HCEC 1CT (cell line): ENCODE measurements at regions not wholly inside any gene's neighbourhood (a gene's known extent, or its start where the extent isn't known, plus 50 kb on each side); places are given as distances from the start of the nearest gene placed in this dataset.

Experiments
- DNase-seq: peaks from one replicate; pipeline ENCODE4 v3.0.0-alpha.2; 2017

GRCh38 chr12:118467641-118468305 lies 91.4 kb downstream of the SUDS3 start:
- peak; percentile 64 for DNase-seq

DNA sequence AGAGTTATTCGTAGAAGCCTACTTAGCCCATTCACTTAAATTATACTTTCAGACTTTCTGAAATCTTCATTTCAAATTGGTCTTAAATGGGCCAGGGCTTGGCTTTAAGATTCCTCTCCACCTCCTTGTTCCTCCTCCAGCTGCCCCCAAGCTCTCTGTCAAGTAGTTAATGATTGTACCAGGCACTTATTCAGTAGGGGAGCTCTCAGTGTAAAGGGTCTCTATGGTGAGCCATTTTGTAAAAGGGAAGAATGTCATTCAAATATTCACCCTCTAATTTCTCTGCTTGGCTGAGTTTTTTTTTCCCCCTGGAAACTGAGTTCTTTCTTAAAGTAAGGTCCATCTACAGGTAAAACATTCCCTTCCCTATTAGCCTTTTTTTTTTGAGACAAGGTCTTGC lies 96.6 kb downstream of the SUDS3 start:
- DNase-seq, result no peak

DNA sequence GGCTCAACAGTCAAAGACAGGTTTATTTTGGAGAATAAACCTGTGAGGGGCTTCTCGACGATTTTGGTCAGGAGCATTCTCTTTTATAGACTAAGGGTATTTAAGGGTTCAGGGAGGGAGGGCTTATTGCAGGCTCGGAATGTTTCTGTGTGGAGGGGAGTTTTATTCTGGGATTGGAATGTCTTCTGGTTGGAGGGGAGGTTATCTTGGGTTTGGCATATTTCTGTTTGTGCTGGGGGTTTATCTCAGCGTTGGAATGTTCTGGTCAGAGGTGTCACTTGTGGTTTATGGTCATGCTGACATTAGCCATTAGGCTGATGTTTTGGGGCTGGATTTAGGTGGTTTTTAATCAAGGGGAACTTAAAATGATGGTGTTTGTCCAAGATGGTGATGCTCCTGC lies 103.9 kb downstream of the SUDS3 start:
- no peak for DNase-seq

DNA sequence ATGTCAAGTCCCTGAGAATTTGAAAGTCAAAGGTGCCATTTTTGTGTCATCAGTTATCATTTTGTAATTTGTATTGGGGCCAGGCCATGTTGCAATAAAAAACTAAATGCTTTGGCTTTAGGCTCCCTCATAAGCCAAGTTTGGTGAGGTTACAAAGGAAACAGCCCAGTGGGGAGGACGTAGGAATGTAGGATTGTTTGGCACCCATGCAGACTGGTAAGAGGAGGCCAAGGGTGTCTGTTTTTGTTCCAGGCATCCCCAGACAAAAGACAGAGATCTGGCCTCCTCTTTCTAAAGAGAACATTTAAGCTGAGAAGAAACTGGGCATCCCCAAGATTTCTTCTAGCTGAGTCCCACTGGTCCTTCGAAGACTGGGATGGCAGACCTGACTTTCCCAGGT lies 111.7 kb downstream of the SUDS3 start:
- DNase-seq, result no peak

GRCh38 chr12:118493962-118494361 lies 117.6 kb downstream of the SUDS3 start:
- DNase-seq, result no peak

- DNase-seq, result peak; percentile 28
Observed at GRCh38 chr12:118494776-118495175, 118.4 kb downstream of the SUDS3 start.

- no peak for DNase-seq
Observed at GRCh38 chr12:118495296-118495695, 118.9 kb downstream of the SUDS3 start.

- DNase-seq, result peak; percentile 18
Observed at GRCh38 chr12:118498171-118498570, 121.8 kb downstream of the SUDS3 start.

- DNase-seq, result no peak
Observed at GRCh38 chr12:118500299-118500698, 123.9 kb downstream of the SUDS3 start.

DNA sequence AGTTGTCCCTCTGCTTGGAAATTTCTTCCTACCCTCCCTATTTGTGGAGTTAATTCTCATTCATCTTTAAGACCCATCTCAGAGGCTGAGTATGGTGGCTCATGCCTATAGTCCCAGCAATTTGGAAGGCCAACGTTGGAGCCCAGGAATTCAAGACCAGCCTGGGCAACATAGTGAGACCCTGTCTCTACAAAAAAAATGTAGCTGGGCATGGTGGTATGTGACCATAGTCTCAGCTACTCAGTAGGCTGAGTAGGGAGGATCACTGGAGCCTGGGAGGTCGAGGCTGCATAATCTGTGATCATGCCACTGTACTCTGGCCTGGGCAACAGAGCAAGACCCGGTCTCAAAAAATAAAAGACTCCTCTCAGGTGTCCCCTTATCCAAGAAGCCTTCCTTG lies 125.1 kb downstream of the SUDS3 start:
- no peak for DNase-seq

DNA sequence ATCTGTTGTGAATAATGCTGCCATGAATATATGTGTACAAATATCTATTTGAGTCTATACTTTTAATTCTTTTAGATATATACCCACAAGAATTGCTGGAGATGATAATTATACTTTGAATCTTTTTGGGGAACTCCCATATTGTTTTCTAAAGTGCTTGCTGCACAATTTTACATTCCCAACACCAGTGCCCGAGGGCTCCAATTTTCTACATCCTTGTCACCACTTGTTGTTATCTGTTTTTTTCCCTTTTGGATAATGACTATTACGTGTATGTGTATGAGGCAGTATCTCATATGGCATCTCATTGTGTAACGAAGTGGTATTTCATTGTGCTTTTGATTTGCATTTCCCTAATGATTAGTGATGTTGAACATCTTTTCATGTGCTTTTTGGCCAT lies 127.1 kb downstream of the SUDS3 start:
- DNase-seq, result no peak

DNA sequence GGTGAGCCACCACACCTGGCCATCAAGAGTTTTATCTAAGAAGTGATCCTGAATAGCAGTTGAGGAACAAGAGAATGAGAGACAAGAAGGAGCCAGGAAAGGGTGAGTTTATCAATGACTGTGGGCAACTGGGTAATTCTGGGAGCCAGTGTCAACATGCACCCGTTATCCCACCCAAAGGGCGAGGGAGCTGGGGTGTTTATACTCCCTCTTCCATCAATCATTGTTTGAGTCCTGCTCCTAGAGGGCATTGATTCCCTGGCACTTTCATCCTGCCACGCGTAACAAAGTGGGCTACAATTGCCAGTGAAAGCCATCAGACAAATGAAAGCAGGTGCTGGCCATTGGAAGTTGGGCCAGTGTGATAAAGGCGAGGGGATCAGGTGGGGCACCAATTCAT lies 136.3 kb downstream of the SUDS3 start:
- no peak for DNase-seq

- DNase-seq, result no peak
Observed at GRCh38 chr12:118513611-118514010, 137.3 kb downstream of the SUDS3 start.

GRCh38 chr12:118514297-118514696 lies 137.9 kb downstream of the SUDS3 start:
- DNase-seq, result no peak

DNA sequence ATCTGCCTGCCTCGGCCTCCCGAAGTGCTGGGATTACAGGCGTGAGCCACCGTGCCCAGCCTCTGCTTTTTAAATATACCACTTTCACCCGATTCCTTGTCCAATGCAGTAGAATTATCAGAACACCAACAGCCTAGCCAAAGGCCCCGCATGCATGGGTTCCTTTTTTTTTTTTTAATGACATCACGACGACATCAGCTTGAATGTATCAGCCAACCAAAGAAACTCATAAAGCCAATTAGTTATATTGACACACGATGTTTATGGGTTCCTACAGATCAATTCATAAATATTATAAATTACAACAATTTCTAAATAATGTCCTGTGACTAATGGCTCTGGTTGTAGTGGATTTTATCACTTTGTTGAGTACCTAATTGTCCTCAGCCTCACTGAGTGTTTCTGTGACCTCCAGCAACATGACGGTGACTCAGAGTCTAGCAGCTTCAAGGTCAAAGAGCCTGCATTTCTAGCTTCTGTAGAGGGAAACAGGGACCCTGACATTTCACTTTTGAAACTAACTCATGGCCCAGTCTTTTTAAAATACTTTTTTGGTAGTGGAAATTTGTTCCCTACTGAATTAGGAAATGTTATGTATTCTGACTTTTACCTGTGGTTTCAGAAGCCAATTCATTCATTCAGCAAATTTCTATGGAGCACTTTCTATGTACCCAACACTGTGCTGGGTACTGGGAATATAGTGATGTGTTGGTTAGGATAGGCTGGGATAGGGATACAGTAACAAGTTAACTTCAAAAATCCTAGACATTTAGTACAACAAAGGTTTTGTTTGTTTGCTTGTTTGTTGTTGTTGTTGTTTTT lies 144.1 kb downstream of the SUDS3 start:
- no peak for DNase-seq

DNA sequence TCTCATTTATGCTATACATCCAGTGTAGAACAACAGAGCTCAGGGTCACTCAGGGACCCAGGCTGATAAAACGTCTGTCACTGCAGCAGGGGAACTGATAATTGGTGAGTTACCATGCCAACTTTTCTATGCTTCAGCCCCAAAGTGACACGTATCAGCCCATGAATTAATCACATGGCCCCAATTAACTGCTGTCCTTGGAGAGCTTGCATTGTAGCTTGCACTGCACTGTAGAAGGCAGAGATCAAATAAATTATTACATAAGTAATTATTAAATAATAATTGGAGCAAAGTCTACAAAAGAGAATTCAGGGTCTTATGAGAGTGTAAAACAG lies 144.6 kb downstream of the SUDS3 start:
- DNase-seq, result no peak

- DNase-seq, result no peak
Observed at GRCh38 chr12:118524446-118524845, 148.1 kb downstream of the SUDS3 start.

DNA sequence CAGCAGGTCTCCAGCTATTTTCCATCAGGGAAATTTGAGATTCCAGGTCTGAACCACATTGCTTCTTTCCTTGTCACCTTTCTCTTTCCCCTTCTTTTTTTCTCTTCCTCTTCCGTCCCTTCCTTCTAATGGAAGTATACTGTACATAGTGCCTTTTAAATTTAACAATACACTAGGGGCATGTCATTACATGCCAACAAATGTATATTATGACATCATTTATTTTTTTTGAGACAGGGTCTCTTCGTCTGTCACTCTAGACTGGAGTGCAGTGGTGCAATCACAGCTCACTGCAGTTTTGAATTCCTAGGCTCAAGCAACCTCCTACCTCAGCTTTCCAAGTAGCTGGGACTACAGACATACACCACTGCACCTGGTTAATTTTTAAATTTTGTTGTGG lies 148.9 kb downstream of the SUDS3 start:
- DNase-seq, result no peak

DNA sequence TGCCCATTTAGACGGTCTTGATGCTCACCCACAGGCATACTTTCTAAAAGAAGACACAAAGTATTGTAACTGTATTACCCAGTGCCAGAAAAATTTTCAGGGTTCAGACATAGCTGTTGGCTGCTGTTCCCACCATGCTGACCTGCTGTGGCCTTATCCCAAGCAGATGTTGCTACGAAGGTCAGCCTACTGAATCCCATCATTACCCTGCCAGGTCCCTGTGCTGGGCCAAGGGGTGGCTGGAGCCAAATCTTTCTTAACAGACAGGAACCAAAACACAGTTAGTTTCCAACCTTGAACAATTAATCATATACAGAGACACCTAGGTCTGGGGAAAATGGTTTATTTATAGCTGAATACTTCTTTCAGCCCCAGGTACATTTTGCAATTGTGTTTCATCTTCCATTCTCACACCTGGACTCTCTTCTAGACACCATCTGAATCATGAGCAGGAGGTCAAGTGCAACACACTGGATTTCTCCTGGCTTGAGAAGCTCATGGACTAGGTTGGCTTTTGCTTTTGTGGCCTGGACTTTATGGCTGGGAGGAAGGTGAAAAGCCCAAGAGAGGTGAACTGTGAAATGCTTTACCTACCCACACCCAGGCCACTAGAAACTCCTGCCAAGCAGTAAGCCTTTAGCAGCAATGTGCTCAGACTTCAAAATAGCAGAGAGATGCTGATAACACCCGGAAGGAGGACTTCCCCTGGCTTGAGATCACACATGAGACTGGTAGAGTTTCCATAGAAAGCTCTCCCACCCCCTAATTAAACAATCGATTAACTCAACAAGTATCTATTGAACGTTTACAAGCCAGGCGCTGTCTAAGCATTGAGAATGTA lies 150.1 kb downstream of the SUDS3 start:
- no peak for DNase-seq

DNA sequence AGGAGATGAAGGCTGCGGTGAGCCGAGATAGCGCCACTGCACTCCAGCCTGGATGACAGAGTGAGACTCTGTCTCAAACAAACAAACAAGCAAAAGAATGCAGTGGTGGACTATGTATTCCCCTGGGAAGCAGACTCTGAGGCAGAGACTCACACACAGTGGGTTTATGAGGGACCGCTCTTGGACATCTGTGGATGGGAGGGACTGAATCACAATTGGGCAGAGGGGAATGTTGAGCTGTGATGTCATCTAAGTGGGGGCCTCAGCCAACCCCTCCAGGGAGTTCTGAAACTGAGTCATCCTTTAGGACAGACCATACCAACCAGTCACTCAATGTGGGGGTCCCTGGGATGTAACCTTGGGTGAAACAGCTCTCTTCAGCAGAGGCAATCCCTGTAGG lies 151.0 kb downstream of the SUDS3 start:
- no peak for DNase-seq

- DNase-seq, result no peak
Observed at GRCh38 chr12:118528625-118529024, 152.3 kb downstream of the SUDS3 start.

DNA sequence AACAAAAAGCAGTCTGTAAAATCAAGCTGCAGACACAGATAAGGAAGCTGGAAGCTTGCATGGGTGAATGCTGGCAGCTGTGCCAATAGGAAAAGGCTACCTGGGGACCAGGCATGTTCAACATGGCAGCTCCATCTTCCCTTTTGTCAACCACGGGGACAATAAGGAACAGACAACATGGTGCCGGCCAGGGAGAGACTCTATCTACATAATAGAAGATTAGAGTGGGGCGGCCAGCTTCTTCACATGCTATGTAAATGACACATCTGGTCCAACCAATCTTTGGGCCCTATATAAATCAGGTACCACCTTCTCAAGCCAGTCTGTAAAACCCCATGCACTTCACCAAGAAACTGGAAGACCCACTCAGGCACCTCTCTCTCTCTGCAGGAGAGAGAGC lies 157.6 kb downstream of the SUDS3 start:
- DNase-seq, result no peak

GRCh38 chr12:118536306-118536906 lies 160.1 kb downstream of the SUDS3 start:
- no peak for DNase-seq
